Stimulated activated naive B cell treated with anti-CD40 and anti-IgM and Interleukin-4, amounts not matched to agents 10 μg/mL and 1 μg/mL and 100 μg/mL, for 72 hours (primary cell): ENCODE measurements at regions not wholly inside any gene's neighbourhood (a gene's known extent, or its start where the extent isn't known, plus 50 kb on each side); places are given as distances from the start of the nearest gene placed in this dataset.
"Not testable (repeated sequence)": the region's sequence is repeated elsewhere in the genome, so short reads cannot be mapped to it uniquely, and the experiment has no call there.

Source experiments
- ATAC-seq, 2 donors: fragments of 150-1000 bp; cut with Tn5 transposase; replicated peaks; 2 replicates each; pipeline ENCODE4 v1.10.0; 2021; ENCODE audit warnings: moderate library complexity in 1 of 2
- DNase-seq: peaks from one replicate; pipeline ENCODE4 v3.0.0; 2021
- H3K27ac Mint-ChIP-seq: one replicate; pipeline ENCODE4 v1.8.0; 2022; ENCODE audit warnings: mild to moderate bottlenecking, mixed read lengths
- H3K27me3 Mint-ChIP-seq, 2 donors: one replicate each; pipeline ENCODE4 v1.8.0; 2022; ENCODE audit warnings: mixed read lengths in 2 of 2
- H3K36me3 Mint-ChIP-seq, 2 donors: one replicate each; pipeline ENCODE4 v1.8.0; 2022; ENCODE audit warnings: mixed read lengths in 2 of 2, mild to moderate bottlenecking in 1 of 2
- H3K4me1 Mint-ChIP-seq, 2 donors: one replicate each; pipeline ENCODE4 v1.8.0; 2022; ENCODE audit warnings: mixed read lengths in 2 of 2, mild to moderate bottlenecking in 1 of 2
- H3K4me3 Mint-ChIP-seq, 2 donors: one replicate each; pipeline ENCODE4 v1.8.0; 2022; ENCODE audit warnings: mild to moderate bottlenecking in 2 of 2, mixed read lengths in 2 of 2, moderate library complexity in 1 of 2
- H3K9me3 Mint-ChIP-seq, 2 donors: one replicate each; pipeline ENCODE4 v1.8.0; 2022; ENCODE audit warnings: mixed read lengths in 2 of 2, mild to moderate bottlenecking in 1 of 2

DNA sequence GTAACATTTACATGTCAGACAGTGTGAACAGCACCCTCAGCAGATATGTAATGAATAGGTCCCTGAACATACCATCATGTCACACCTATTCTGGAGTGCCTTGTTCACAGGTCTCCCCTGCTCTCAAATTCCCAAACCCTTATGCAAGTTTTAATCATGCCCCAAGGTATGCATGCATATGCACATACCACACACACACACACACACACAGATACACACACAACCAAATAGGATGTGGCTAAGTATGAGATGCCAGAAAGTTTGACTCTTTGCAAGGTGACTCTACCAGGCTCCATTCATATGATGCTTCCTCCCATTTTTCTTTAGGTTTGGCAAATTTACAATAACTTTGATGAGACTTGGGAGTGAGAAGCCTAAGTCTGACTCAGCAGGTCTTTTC, 243.8 kb upstream of the IRAK1BP1 start:
- Mint-ChIP-seq H3K4me1 (no peaks in the 10 kb centered on the region), H3K9me3 (no peaks in the 10 kb centered on the region), H3K27me3 (peaks cover 0 to 2% of the 10 kb centered on the region in 2 donors), H3K36me3 (no peaks in the 10 kb centered on the region), H3K4me3 (no peak overlapping the region), H3K27ac (no peak overlapping the region)
- DNase-seq (no peak), ATAC-seq (no peak)

DNA sequence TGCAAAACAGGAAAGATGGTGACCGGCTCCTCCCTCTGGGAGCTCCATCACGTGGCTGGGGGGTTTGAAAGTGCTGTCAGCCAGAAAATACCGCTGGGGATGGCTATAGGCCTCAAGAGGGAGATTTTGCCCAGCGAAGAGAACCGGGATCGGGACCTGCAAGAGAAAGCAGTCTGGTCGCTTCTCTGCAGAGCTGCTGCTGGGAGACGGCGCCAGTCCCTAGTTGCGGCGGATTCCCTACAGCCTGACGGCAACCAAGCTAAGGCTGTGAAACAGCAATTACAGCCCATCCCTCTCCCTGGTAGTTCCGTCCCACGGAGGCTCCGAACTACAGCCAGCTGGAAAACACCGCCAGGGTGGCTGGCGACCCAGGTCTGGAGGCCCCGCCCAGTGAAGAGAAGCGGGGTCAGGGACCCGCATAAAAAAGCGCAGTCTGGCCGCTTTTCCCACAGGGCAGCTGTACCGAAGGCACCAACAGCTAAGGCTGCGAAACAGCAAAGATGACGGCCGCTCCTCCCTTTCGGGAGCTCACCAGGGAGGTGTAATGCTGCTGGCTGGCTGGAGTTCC, 238.1 kb upstream of the IRAK1BP1 start:
- Mint-ChIP-seq H3K27me3 (peaks cover 4 to 9% of the 10 kb centered on the region in 2 donors), H3K36me3 (peaks cover 0 to 1% of the 10 kb centered on the region in 2 donors), H3K27ac (no peak overlapping the region), H3K9me3 (no peaks in the 10 kb centered on the region), H3K4me3 (no peak overlapping the region), H3K4me1 (no peaks in the 10 kb centered on the region)
- no peak for DNase-seq
- no peak for ATAC-seq

DNA sequence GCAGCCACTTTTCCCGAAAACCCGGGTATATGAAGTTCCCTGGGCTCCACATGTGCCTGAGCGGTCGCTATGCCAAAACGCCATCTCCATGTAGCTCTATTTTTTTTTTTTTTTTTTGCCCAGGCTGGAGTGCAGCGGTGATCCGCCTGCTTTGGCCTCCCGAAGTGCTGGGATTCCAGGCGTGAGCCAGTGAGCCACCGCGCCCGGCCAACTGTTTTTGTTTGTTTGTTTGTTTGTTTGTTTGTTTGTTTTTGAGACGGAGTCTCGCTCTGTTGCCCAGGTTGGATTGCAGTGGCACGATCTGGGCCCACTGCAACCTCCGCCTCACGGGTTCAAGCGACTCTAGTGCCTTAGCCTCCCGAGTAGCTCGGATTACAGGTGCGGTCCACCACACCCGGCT, 237.5 kb upstream of the IRAK1BP1 start:
- H3K36me3 Mint-ChIP-seq, result peaks cover 0 to 1% of the 10 kb centered on the region in 2 donors
- no peak overlapping the region for H3K4me3 Mint-ChIP-seq
- H3K4me1 Mint-ChIP-seq, result no peaks in the 10 kb centered on the region
- H3K9me3 Mint-ChIP-seq, result no peaks in the 10 kb centered on the region
- no peak for ATAC-seq
- no peak overlapping the region for H3K27ac Mint-ChIP-seq
- peaks cover 4 to 9% of the 10 kb centered on the region in 2 donors for H3K27me3 Mint-ChIP-seq
- DNase-seq, result no peak

DNA sequence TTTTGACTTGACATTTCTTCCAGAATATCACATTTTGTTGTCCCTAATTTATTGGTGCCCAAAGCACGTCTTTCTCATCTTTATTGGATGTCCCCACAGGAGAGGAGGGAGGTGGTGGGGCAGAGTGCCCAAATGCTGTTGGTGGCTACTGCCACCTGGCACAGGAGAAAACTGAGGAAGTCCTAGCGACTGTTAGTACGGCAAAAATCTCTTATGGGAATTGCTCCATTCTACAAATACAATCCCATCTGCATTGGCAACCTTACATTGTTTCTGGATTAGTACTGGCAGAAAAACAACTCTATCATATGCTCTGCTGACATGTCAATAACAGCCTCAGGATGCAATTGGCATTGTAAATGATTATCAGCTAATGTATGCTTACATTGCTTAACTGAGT, 235.4 kb upstream of the IRAK1BP1 start:
- ATAC-seq (no peak), DNase-seq (no peak)
- peaks cover 0 to 1% of the 10 kb centered on the region in 2 donors for H3K36me3 Mint-ChIP-seq
- no peaks in the 10 kb centered on the region for H3K4me1 Mint-ChIP-seq
- no peaks in the 10 kb centered on the region for H3K9me3 Mint-ChIP-seq
- no peak overlapping the region for H3K27ac Mint-ChIP-seq
- H3K4me3 Mint-ChIP-seq, result no peak overlapping the region
- H3K27me3 Mint-ChIP-seq, result peaks cover 4 to 9% of the 10 kb centered on the region in 2 donors

DNA sequence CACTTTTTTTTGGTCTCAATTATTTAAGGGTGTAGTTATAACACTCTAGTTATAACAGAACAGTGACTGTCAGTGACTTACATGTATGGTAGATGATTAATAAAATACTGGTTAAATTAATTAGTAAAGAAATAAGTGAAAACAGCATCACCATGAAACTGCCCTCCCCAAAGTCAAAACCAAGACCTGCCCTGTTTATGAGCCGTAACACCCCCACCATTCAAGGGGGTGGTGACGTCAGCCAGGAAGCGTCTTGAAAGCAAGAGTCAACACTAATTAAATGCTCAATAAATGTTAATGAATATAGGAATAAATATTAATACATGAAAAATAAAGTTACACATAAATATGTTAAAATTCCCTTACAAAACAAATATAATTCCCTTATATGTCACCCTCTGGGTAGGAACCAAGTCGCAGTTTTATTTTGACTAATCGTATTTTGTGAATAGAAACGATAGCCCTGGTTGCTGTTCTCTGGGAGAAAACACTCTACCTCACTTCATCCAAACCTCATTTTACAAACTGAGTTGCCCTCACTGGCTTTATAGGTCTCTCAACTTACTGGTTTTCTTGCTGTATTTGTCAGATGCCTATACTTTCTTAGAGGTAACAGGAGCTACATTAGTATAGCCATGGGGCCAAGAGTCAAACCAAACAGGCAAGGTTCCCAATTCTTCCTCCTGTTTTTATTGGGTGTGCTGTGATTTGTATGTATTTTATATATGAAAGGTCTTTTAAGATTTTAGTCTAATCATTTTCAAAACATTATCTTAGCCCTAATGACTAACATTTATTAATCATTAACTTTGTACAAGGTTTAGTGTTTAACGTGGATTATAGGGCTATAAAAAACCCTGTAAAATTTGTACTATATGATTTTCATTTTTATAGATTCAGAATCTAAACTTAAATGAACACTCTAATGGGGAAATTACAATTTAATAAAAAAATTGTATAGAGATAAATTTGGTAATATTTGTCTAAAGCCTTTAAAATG, 227.9 kb upstream of the IRAK1BP1 start:
- Mint-ChIP-seq H3K36me3 (no peaks in the 10 kb centered on the region), H3K4me1 (no peaks in the 10 kb centered on the region), H3K9me3 (peaks cover 5 to 10% of the 10 kb centered on the region in 2 donors), H3K4me3 (no peak overlapping the region), H3K27me3 (no peaks in the 10 kb centered on the region), H3K27ac (no peak overlapping the region)
- ATAC-seq, result no peak
- no peak for DNase-seq

DNA sequence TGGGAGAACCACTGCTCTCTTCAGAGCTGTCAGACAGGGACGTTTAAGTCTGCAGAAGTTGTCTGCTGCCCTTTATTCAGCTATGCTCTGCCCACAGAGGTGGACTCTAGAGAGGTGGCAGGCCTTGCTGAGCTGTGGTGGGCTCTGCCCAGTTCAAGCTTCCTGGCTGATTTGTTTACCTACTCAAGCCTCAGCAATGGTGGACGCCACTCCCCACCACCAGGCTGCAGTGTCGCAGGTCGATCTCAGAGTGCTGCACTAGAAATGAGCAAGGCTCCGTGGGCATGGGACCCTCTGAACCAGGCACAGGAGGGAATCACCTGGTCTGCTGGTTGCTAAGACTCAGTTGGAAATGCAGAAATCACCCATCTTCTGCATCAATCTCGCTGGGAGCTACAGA, 223.4 kb upstream of the IRAK1BP1 start:
- not testable (repeated sequence) for H3K36me3 Mint-ChIP-seq, H3K4me3 Mint-ChIP-seq, H3K4me1 Mint-ChIP-seq, H3K27me3 Mint-ChIP-seq, ATAC-seq, H3K9me3 Mint-ChIP-seq, DNase-seq, H3K27ac Mint-ChIP-seq

DNA sequence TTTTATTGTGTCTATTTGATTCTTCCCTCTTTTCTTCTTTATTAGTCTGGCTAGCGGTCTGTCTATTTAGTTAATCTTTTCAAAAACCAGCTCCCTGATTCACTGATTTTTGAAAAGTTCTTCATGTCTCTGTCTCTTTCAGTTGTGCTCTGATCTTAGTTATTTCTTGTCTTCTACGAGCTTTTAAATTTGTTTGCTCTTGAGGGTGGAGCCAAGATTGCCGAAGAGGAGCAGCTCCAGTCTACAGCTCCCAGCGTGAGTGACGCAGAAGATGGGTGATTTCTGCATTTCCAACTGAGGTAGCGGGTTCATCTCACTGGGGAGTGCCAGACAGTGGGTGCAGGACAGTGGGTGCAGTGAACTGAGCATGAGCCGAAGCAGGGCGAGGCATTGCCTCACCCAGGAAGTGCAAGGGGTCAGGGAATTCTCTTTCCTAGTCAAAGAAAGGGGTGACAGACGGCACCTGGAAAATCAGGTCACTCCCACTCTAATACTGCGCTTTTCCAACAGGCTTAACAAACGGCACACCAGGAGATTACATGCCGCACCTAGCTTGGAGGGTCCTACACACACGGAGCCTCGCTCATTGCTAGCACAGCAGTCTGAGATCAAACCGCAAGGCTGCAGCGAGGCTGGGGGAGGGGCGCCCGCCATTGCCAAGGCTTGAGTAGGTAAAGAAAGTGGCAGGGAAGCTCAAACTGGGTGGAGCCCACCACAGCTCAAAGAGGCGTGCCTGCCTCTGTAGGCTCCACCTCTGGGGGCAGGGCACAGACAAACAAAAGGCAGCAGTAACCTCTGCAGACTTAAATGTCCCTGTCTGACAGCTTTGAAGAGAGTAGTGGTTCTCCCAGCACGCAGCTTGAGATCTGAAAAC, 220.6 kb upstream of the IRAK1BP1 start:
- H3K4me3 Mint-ChIP-seq, ATAC-seq, H3K4me1 Mint-ChIP-seq, H3K27ac Mint-ChIP-seq, H3K36me3 Mint-ChIP-seq, DNase-seq, H3K27me3 Mint-ChIP-seq: not testable (repeated sequence)
- peaks cover 5 to 13% of the 10 kb centered on the region in 2 donors for H3K9me3 Mint-ChIP-seq

DNA sequence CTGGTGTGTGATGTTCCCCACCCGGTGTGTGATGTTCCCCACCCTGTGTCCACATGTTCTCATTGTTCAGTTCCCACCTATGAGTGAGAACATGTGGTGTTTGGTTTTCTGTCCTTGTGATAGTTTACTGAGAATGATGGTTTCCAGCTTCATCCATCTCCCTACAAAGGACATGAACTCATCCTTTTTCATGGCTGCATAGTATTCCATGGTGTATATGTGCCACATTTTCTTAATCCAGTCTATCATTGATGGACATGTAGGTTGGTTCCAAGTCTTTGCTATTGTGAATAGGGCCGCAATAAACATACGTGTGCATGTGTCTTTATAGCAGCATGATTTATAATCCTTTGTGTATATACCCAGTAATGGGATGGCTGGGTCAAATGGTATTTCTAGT, 201.5 kb upstream of the IRAK1BP1 start:
- H3K9me3 Mint-ChIP-seq, H3K27me3 Mint-ChIP-seq, H3K4me3 Mint-ChIP-seq, H3K4me1 Mint-ChIP-seq, ATAC-seq, DNase-seq, H3K36me3 Mint-ChIP-seq, H3K27ac Mint-ChIP-seq: not testable (repeated sequence)

DNA sequence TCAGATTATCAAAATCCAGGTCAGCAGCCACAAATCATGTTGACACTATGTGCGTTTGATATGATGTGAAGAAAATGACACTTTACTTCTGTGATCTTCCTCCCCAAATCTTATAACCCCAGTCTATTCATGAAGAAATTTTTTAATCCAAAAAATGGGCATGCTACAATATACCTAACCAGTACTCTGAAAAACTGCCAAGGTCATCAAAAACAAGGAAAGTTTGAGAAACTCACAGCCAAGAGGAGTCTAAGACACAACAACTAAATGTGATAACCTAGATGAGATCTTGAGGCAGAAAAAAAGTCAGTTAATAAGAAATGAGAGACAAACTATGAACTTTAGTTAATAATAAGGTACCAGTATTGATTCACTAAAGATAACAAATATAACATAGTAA, 200.6 kb upstream of the IRAK1BP1 start:
- ATAC-seq (no peak), DNase-seq (no peak)
- Mint-ChIP-seq H3K27me3 (no peaks in the 10 kb centered on the region), H3K4me1 (no peaks in the 10 kb centered on the region), H3K27ac (no peak overlapping the region), H3K36me3 (no peaks in the 10 kb centered on the region), H3K4me3 (no peak overlapping the region), H3K9me3 (peaks cover 0 to 3% of the 10 kb centered on the region in 2 donors)

DNA sequence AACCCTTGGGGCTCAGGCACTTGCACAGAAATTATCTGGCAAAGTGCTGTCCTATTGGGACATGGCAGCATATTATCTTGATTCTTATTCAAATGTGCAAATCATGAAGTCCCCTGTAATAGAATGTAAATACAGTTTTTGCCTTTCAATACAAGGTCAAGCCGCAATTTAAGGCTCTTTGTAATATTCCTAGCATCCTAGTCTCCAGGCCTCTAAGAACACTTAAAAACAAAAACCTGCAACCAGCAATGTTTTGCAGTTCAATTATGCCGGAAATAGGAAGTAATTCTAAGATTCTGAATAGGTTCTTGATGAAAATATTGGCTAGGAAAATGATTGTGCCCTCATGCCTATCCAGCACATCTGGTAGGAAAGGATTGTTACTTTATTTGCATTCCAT, 197.2 kb upstream of the IRAK1BP1 start:
- Mint-ChIP-seq H3K4me3 (no peak overlapping the region), H3K9me3 (peaks cover 0 to 1% of the 10 kb centered on the region in 2 donors), H3K27ac (no peak overlapping the region), H3K27me3 (no peaks in the 10 kb centered on the region), H3K4me1 (no peaks in the 10 kb centered on the region), H3K36me3 (no peaks in the 10 kb centered on the region)
- DNase-seq, result no peak
- ATAC-seq, result no peak

DNA sequence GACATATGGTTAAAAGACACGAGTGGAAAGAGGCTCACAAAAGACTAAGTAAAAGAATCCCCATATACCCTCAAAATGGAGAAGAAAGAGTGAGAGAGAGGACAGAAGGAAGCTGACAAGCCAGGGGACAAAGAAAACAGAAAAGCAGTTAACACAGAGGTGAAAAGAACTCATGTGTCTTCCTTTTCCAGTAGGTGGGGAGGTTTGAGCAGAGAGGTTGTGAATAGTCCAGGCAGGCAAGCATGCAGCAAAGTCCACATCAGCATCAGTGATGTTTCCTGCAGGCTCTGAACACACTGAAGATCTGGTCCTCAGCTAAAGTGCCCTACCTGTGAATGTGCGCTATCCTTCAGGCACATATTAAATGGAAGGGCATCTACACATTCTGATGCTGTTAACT, 196.5 kb upstream of the IRAK1BP1 start:
- Mint-ChIP-seq H3K27ac (no peak overlapping the region), H3K36me3 (no peaks in the 10 kb centered on the region), H3K4me1 (no peaks in the 10 kb centered on the region), H3K9me3 (peaks cover 0 to 1% of the 10 kb centered on the region in 2 donors), H3K27me3 (no peaks in the 10 kb centered on the region), H3K4me3 (no peak overlapping the region)
- ATAC-seq (no peak), DNase-seq (no peak)

DNA sequence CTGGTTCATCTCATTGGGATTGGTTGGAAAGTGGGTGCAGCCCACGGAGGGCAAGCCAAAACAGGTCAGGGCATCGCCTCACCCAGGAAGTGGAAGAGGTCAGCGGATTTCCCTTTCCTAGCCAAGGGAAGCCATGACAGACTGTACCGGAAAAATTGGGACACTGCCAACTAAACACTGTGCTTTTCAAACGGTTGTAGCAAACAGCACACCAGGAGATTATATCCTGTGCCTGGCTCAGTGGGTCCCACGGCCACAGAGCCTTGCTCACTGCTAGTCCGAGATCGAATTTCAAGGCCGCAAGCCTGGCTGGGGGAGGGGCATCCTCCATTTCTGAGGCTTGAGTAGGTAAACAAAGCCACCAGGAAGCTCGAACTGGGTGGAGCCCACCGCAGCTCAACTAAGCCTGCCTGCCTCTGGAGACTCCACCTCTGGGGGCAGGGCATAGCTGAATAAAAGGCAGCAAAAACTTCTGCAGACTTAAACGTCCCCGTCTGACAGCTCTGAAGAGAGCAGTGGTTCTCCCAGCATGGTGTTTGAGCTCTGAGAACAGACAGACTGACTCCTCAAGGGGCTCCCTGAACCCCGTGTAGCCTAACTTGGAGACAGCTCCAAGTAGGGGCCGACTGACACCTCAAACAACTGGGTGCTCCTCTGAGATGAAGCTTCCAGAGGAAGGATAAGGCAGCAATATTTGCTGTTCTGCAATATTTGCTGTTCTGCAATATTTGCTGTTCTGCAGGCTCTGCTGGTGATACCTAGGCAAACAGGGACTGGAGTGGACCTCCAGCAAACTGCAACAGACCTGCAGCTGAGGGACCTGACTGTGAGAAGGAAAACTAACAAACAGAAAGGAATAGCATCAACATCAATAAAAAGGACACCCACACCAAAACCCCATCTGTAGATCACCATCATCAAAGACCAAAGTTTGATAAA, 191.0 kb upstream of the IRAK1BP1 start:
- not testable (repeated sequence) for DNase-seq, ATAC-seq, H3K4me1 Mint-ChIP-seq, H3K36me3 Mint-ChIP-seq, H3K4me3 Mint-ChIP-seq, H3K27ac Mint-ChIP-seq, H3K27me3 Mint-ChIP-seq, H3K9me3 Mint-ChIP-seq

DNA sequence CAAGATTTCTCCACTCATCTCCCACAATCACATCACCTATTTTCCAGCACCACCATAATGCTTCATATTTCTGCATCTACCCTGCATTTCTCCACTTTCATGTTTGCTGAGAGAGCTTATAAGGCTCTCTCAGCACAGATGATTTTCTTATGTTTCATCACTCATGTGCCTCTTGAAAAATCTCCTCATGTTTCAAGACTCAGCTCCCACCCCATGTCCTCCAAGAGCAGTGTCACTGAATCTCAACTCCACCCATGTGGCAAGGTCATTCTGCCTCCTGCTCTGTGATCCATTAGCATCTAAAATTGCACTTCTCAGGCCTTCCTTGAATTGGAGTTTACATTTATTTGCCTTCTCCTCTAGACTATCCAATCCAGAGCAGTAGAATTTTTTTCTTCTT, 178.7 kb upstream of the IRAK1BP1 start:
- Mint-ChIP-seq H3K27ac (no peak overlapping the region), H3K9me3 (peaks cover 0 to 4% of the 10 kb centered on the region in 2 donors), H3K27me3 (no peaks in the 10 kb centered on the region), H3K4me1 (no peaks in the 10 kb centered on the region), H3K4me3 (no peak overlapping the region), H3K36me3 (no peaks in the 10 kb centered on the region)
- DNase-seq, result no peak
- ATAC-seq, result no peak
